A549 (cell line): ENCODE measurements at regions not wholly inside any gene's neighbourhood (a gene's known extent, or its start where the extent isn't known, plus 50 kb on each side); places are given as distances from the start of the nearest gene placed in this dataset.

Source experiments
- JUNB ChIP-seq: fragments of >200 bp; sonication (Bioruptor Twin); formaldehyde crosslinking; IDR thresholded peaks from 2 replicates; pipeline ENCODE4 v1.6.1; 2016
- KDM5A ChIP-seq: fragments of 200-600 bp; sonication (generic); IDR thresholded peaks from 2 replicates; pipeline ENCODE4 v1.6.1; 2016; ENCODE audit warnings: antibody characterized with exemption, mild to moderate bottlenecking
- MYC ChIP-seq: IDR thresholded peaks from 2 replicates; pipeline ENCODE4 v1.6.1; 2012; ENCODE audit warnings: mild to moderate bottlenecking, inconsistent platforms, low read length, improper control_type of control experiment, borderline replicate concordance
- POLR2A ChIP-seq: IDR thresholded peaks from 2 replicates; pipeline ENCODE4 v1.6.1; 2012; ENCODE audit warnings: mild to moderate bottlenecking, low read length
- POLR2AphosphoS2 ChIP-seq: conservative IDR thresholded peaks from 2 replicates; pipeline ENCODE4 v1.6.1; 2012; ENCODE audit warnings: low read length, improper control_type of control experiment, inconsistent platforms
- RAD21 ChIP-seq, 2 experiments: fragments of >200 bp in 1 of 2; sonication (Bioruptor Twin) in 1 of 2; formaldehyde crosslinking in 1 of 2; IDR thresholded peaks in 1 of 2; conservative IDR thresholded peaks in 1 of 2; 2 replicates in 1 of 2; 3 replicates in 1 of 2; pipeline ENCODE4 v1.6.1; 2012 to 2018; ENCODE audit warnings: inconsistent platforms in 1 of 2
- TF ChIP-seq, protein P1 (sequence below): IDR thresholded peaks from 2 replicates; pipeline ENCODE4 v1.6.1; 2012
- TF ChIP-seq, protein P2 (sequence below): fragments of >200 bp; sonication (Bioruptor Twin); formaldehyde crosslinking; IDR thresholded peaks from 3 replicates; pipeline ENCODE4 v1.5.1; 2016
- TF ChIP-seq, protein P3 (sequence below): fragments of 250-450 bp; sonication (Bioruptor Pico); IDR thresholded peaks from 2 replicates; pipeline ENCODE4 v1.5.0; 2020; ENCODE audit warnings: low read depth, mild to moderate bottlenecking, moderate library complexity

DNA sequence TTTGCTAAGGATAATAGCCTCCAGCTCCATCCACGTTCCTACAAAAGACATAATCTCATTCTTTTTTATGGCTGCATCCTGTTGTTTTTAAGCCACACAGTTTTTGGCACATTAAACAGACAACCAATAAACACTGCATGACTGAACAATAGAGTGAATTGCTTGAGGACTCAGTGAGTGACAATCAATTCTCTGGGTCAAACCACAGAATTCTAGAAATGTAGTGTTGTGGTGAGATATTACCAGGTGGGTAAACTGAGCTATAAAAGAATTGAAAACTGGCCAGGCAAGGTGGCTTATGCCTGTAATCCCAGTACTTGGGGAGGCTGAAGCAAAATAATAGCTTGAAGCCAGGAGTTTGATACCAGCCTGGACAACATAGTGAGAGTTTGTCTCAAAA is 154.7 kb upstream of the CADPS start:
- TF ChIP-seq POLR2AphosphoS2 = no peak
- TF ChIP-seq, protein P1, sequence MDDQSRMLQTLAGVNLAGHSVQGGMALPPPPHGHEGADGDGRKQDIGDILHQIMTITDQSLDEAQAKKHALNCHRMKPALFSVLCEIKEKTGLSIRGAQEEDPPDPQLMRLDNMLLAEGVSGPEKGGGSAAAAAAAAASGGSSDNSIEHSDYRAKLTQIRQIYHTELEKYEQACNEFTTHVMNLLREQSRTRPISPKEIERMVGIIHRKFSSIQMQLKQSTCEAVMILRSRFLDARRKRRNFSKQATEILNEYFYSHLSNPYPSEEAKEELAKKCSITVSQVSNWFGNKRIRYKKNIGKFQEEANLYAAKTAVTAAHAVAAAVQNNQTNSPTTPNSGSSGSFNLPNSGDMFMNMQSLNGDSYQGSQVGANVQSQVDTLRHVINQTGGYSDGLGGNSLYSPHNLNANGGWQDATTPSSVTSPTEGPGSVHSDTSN = no peak
- TF ChIP-seq, protein P2, sequence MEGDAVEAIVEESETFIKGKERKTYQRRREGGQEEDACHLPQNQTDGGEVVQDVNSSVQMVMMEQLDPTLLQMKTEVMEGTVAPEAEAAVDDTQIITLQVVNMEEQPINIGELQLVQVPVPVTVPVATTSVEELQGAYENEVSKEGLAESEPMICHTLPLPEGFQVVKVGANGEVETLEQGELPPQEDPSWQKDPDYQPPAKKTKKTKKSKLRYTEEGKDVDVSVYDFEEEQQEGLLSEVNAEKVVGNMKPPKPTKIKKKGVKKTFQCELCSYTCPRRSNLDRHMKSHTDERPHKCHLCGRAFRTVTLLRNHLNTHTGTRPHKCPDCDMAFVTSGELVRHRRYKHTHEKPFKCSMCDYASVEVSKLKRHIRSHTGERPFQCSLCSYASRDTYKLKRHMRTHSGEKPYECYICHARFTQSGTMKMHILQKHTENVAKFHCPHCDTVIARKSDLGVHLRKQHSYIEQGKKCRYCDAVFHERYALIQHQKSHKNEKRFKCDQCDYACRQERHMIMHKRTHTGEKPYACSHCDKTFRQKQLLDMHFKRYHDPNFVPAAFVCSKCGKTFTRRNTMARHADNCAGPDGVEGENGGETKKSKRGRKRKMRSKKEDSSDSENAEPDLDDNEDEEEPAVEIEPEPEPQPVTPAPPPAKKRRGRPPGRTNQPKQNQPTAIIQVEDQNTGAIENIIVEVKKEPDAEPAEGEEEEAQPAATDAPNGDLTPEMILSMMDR = no peak
- TF ChIP-seq MYC = no peak
- no peak for TF ChIP-seq POLR2A
- TF ChIP-seq KDM5A = no peak
- TF ChIP-seq, protein P3, sequence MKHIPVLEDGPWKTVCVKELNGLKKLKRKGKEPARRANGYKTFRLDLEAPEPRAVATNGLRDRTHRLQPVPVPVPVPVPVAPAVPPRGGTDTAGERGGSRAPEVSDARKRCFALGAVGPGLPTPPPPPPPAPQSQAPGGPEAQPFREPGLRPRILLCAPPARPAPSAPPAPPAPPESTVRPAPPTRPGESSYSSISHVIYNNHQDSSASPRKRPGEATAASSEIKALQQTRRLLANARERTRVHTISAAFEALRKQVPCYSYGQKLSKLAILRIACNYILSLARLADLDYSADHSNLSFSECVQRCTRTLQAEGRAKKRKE (CRISPR knock-in tag) = no peak
- TF ChIP-seq RAD21 (conservative IDR thresholded peaks at IDR 0.05 in 1 of 2, IDR thresholded peaks at IDR 0.05 in 1 of 2) = no peak
- no peak for TF ChIP-seq JUNB
